B cell (primary cell): ENCODE measurements at regions not wholly inside any gene's neighbourhood (a gene's known extent, or its start where the extent isn't known, plus 50 kb on each side); places are given as distances from the start of the nearest gene placed in this dataset.

Source experiments
- CTCF ChIP-seq: fragments of 200-600 bp; IDR thresholded peaks from one replicate; pipeline ENCODE4 v1.8.0; 2022; ENCODE audit warnings: antibody characterized with exemption, mild to moderate bottlenecking
- EZH2 ChIP-seq: IDR thresholded peaks from 2 replicates; pipeline ENCODE4 v1.6.1; 2012; ENCODE audit warnings: borderline replicate concordance, low read depth, mild to moderate bottlenecking, moderate library complexity, low read length; ENCODE audit not compliant: insufficient read depth, poor library complexity, severe bottlenecking

DNA sequence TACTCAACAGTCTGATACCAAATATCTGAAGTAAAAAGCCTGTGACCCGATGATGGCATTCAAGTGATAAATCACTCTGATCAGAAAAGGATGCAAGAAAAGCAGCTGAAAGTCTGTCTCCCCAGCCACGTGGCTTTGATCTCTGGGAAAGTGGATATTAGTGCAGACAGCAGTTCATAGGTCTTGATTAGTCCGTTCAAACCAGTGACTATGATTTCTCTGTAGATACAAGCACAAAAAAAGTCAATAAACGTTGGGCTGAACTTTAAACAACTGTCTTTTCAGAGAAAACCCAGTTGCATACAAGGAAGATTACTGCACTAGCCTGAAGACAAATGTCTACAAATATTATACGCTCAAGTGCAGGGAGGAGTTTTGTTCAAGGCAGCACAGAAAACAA, 107.7 kb upstream of the CDC42EP3 start:
- TF ChIP-seq CTCF (no peak), EZH2 (no peak)
